H1 (cell line): ENCODE measurements at regions not wholly inside any gene's neighbourhood (a gene's known extent, or its start where the extent isn't known, plus 50 kb on each side); places are given as distances from the start of the nearest gene placed in this dataset.

ENCODE experiments used
- CTCF ChIA-PET: fragments of 300-600 bp; sonication (Branson Sonifier 250); formaldehyde crosslinking; loops from one replicate; lab custom pipeline; 2021; ENCODE audit not compliant: partially characterized antibody; lab: Charles Lee
- POLR2A ChIA-PET: fragments of 300-600 bp; sonication (Branson Sonifier 250); formaldehyde crosslinking; loops from one replicate; lab custom pipeline; 2021; ENCODE audit warnings: inconsistent platforms; ENCODE audit not compliant: partially characterized antibody; lab: Charles Lee
- DNase-seq, 2 experiments: peaks; one replicate each; pipeline versions ENCODE4 v3.0.0 to v3.0.0-alpha.2; 2010 to 2022; ENCODE audit warnings: low spot score in 2 of 2, low read depth in 1 of 2, mixed read lengths in 1 of 2
- FAIRE-seq: peaks from 2 replicates; lab custom pipeline; 2011; peaks lifted over from hg19 to GRCh38; lab: Jason Lieb, UNC
- H2AFZ ChIP-seq: 2 replicates; pipeline ENCODE4 v1.8.1; 2012; ENCODE audit warnings: low read length, inconsistent platforms
- H2AK5ac ChIP-seq: 2 replicates; pipeline ENCODE4 v1.6.1; 2013; ENCODE audit warnings: low read depth, low read length
- H2BK120ac ChIP-seq: replicated peaks from 2 replicates; pipeline ENCODE3; 2013; ENCODE audit warnings: low read depth, low read length, inconsistent platforms
- H2BK12ac ChIP-seq: 2 replicates; pipeline ENCODE4 v1.6.1; 2013; ENCODE audit warnings: low read depth, low read length
- H2BK15ac ChIP-seq: 2 replicates; pipeline ENCODE4 v1.6.1; 2013; ENCODE audit warnings: low read length
- H2BK20ac ChIP-seq: 2 replicates; pipeline ENCODE4 v1.6.1; 2013; ENCODE audit warnings: low read length
- H2BK5ac ChIP-seq: 2 replicates; pipeline ENCODE4 v1.6.1; 2013; ENCODE audit warnings: low read depth, low read length
- H3K14ac ChIP-seq: 2 replicates; pipeline ENCODE4 v1.6.1; 2013; ENCODE audit warnings: inconsistent platforms; ENCODE audit not compliant: insufficient read length
- H3K18ac ChIP-seq: 2 replicates; pipeline ENCODE4 v1.6.1; 2013; ENCODE audit warnings: low read length; ENCODE audit errors: extremely low read depth
- H3K23ac ChIP-seq: 2 replicates; pipeline ENCODE4 v1.6.1; 2013; ENCODE audit warnings: inconsistent platforms; ENCODE audit not compliant: insufficient read length
- H3K23me2 ChIP-seq: 2 replicates; pipeline ENCODE4 v1.6.1; 2013; ENCODE audit warnings: low read depth, low read length
- H3K27ac ChIP-seq: 2 replicates; pipeline ENCODE4 v1.6.1; 2011; ENCODE audit warnings: low read depth, low read length, inconsistent platforms
- H3K27me3 ChIP-seq, 4 experiments: replicated peaks in 1 of 4; 1 replicate in 1 of 4; 2 replicates in 3 of 4; pipeline versions ENCODE4 v1.6.1 to v1.8.1; 2011 to 2013; ENCODE audit warnings: low read length in 3 of 4, mild to moderate bottlenecking in 3 of 4, inconsistent platforms in 2 of 4, mixed read lengths in 2 of 4, moderate library complexity in 1 of 4; ENCODE audit not compliant: control insufficient read depth in 3 of 4, insufficient read depth in 3 of 4; ENCODE audit errors: extremely low read depth in 1 of 4
- H3K36me3 ChIP-seq, 4 experiments: 2 replicates each; pipeline versions ENCODE4 v1.6.1 to v1.8.1; 2011 to 2013; ENCODE audit warnings: mild to moderate bottlenecking in 4 of 4, low read length in 3 of 4, moderate library complexity in 2 of 4, control low read depth in 1 of 4, inconsistent platforms in 1 of 4; ENCODE audit not compliant: insufficient read depth in 4 of 4, control insufficient read depth in 2 of 4
- H3K4ac ChIP-seq: replicated peaks from 2 replicates; pipeline ENCODE3; 2013; ENCODE audit warnings: low read length, low read depth, mixed read lengths, inconsistent platforms; ENCODE audit not compliant: insufficient read length
- H3K4me1 ChIP-seq, 4 experiments: replicated peaks in 1 of 4; 1 replicate in 1 of 4; 2 replicates in 3 of 4; pipeline versions ENCODE4 v1.6.1 to v1.8.1; 2011 to 2013; ENCODE audit warnings: low read length in 3 of 4, inconsistent platforms in 2 of 4, mixed read lengths in 1 of 4; ENCODE audit not compliant: insufficient read depth in 4 of 4, control insufficient read depth in 3 of 4
- H3K4me2 ChIP-seq, 2 experiments: 2 replicates each; pipeline versions ENCODE4 v1.6.1 to v1.8.1; 2011 to 2013; ENCODE audit warnings: low read depth in 2 of 2, low read length in 2 of 2, control low read depth in 1 of 2, inconsistent platforms in 1 of 2, mild to moderate bottlenecking in 1 of 2; ENCODE audit not compliant: insufficient read depth in 1 of 2
- H3K4me3 ChIP-seq, 4 experiments: fragments of 200-600, 300-600 bp in 1 of 4; sonication (generic), shearing (Covaris generic), sonication (Bioruptor Twin) in 1 of 4; 2 replicates each; pipeline versions ENCODE4 v1.5.1 to v1.8.1; 2011 to 2016; ENCODE audit warnings: low read length in 4 of 4, low read depth in 3 of 4, control low read depth in 2 of 4, inconsistent platforms in 2 of 4, mild to moderate bottlenecking in 2 of 4, mixed read lengths in 1 of 4, moderate library complexity in 1 of 4; ENCODE audit not compliant: insufficient read depth in 2 of 4; ENCODE audit errors: extremely low read depth in 1 of 4
- H3K56ac ChIP-seq: replicated peaks from 2 replicates; pipeline ENCODE3; 2013; ENCODE audit warnings: low read depth, mild to moderate bottlenecking, mixed read lengths, low read length, inconsistent platforms; ENCODE audit not compliant: insufficient read length
- H3K79me1 ChIP-seq: 2 replicates; pipeline ENCODE4 v1.6.1; 2013; ENCODE audit warnings: low read depth, low read length, control low read depth
- H3K79me2 ChIP-seq, 2 experiments: 2 replicates each; pipeline versions ENCODE4 v1.6.1 to v1.8.1; 2012 to 2013; ENCODE audit warnings: low read length in 2 of 2, mild to moderate bottlenecking in 2 of 2, inconsistent platforms in 1 of 2; ENCODE audit not compliant: insufficient read depth in 2 of 2, control insufficient read depth in 1 of 2
- H3K9ac ChIP-seq, 4 experiments: replicated peaks in 1 of 4; 1 replicate in 1 of 4; 2 replicates in 3 of 4; pipeline versions ENCODE4 v1.6.1 to v1.8.1; 2011 to 2013; ENCODE audit warnings: low read depth in 3 of 4, low read length in 3 of 4, control low read depth in 2 of 4, mild to moderate bottlenecking in 2 of 4, moderate library complexity in 2 of 4, inconsistent platforms in 1 of 4; ENCODE audit errors: extremely low read depth in 1 of 4
- H3K9me3 ChIP-seq, 2 experiments: 2 replicates each; pipeline versions ENCODE4 v1.6.1 to v1.8.1; 2012 to 2013; ENCODE audit warnings: mild to moderate bottlenecking in 2 of 2, moderate library complexity in 2 of 2, control low read depth in 1 of 2, inconsistent platforms in 1 of 2, low read depth in 1 of 2, low read length in 1 of 2, mixed read lengths in 1 of 2; ENCODE audit not compliant: insufficient read depth in 2 of 2
- H4K20me1 ChIP-seq, 2 experiments: replicated peaks in 1 of 2; 2 replicates each; pipeline versions ENCODE3 to v1.8.1; 2011 to 2013; ENCODE audit warnings: inconsistent platforms in 2 of 2, low read length in 2 of 2, mild to moderate bottlenecking in 1 of 2; ENCODE audit not compliant: insufficient read depth in 2 of 2, control insufficient read depth in 1 of 2
- H4K5ac ChIP-seq: 2 replicates; pipeline ENCODE4 v1.6.1; 2013; ENCODE audit warnings: low read length, low read depth, mixed read lengths, inconsistent platforms; ENCODE audit not compliant: insufficient read length
- H4K8ac ChIP-seq: 2 replicates; pipeline ENCODE4 v1.8.0; 2013; ENCODE audit warnings: mild to moderate bottlenecking, moderate library complexity, low read length, inconsistent platforms; ENCODE audit not compliant: insufficient read depth; ENCODE audit errors: extremely low read depth
- H4K91ac ChIP-seq: replicated peaks from 2 replicates; pipeline ENCODE3; 2013; ENCODE audit warnings: low read length, mixed read lengths, inconsistent platforms; ENCODE audit not compliant: insufficient read length
- CTCF ChIP-seq, 3 experiments: IDR thresholded peaks; 1 replicate in 2 of 3; 2 replicates in 1 of 3; pipeline versions ENCODE4 v1.5.1 to v1.6.1; 2011; ENCODE audit warnings: low read length in 3 of 3, mild to moderate bottlenecking in 3 of 3, inconsistent platforms in 2 of 3, low read depth in 1 of 3, moderate library complexity in 1 of 3; ENCODE audit not compliant: insufficient read depth in 1 of 3; ENCODE audit errors: control extremely low read depth in 1 of 3
- RAD21 ChIP-seq, 2 experiments: IDR thresholded peaks in 1 of 2; conservative IDR thresholded peaks in 1 of 2; 2 replicates each; pipeline ENCODE4 v1.6.1; 2011; ENCODE audit warnings: low read depth in 2 of 2, low read length in 2 of 2, improper control_type of control experiment in 1 of 2, inconsistent platforms in 1 of 2, mild to moderate bottlenecking in 1 of 2, moderate library complexity in 1 of 2
- SIN3A ChIP-seq, 2 experiments: IDR thresholded peaks in 1 of 2; conservative IDR thresholded peaks in 1 of 2; 2 replicates each; pipeline ENCODE4 v1.6.1; 2011 to 2012; ENCODE audit warnings: low read length in 2 of 2, improper control_type of control experiment in 1 of 2, low read depth in 1 of 2, mild to moderate bottlenecking in 1 of 2
- TAF1 ChIP-seq: IDR thresholded peaks from 2 replicates; pipeline ENCODE4 v1.6.1; 2011; ENCODE audit warnings: mild to moderate bottlenecking, low read depth, low read length
- TEAD4 ChIP-seq: IDR thresholded peaks from 2 replicates; pipeline ENCODE4 v1.6.1; 2012; ENCODE audit warnings: low read depth, low read length, inconsistent platforms, mixed read lengths
- WGBS, 2 experiments: shearing (Covaris generic) in 1 of 2; methylation state at CpG; one replicate each; pipeline versions ENCODE4 v1.1.6 to v1.1.7; 2013 to 2015; ENCODE audit warnings: low lambda C conversion rate in 2 of 2, mixed read lengths in 2 of 2, inconsistent platforms in 1 of 2, low coverage in 1 of 2, missing lambda C conversion rate in 1 of 2; ENCODE audit not compliant: insufficient replicate concordance in 2 of 2, insufficient coverage in 1 of 2, insufficient read length in 1 of 2; ENCODE audit errors: extremely low coverage in 1 of 2, missing lambda C conversion rate in 1 of 2; 5-methylcytosine and 5-hydroxymethylcytosine counted together

- H2AFZ ChIP-seq: no peak overlapping the region
These were observed 603.3 kb downstream of the EFNA5 start for GRCh38 chr5:107067395-107067794.

More at GRCh38 chr5:107067395-107067794, 603.3 kb downstream of the EFNA5 start:
- H3K79me2 ChIP-seq: no peaks in the 10 kb centered on the region
- no peak for DNase-seq
- no peak overlapping the region for H3K4me2 ChIP-seq
- no peaks in the 10 kb centered on the region for H4K20me1 ChIP-seq
- POLR2A ChIA-PET: no interaction called here
- H2BK15ac ChIP-seq: no peak overlapping the region
- H4K8ac ChIP-seq: no peak overlapping the region
- H3K27ac ChIP-seq: no peak overlapping the region
- H3K4ac ChIP-seq: no peak overlapping the region
- CTCF ChIA-PET: no interaction called here
- no peak overlapping the region for H2AK5ac ChIP-seq
- no peak overlapping the region for H2BK12ac ChIP-seq
- H3K56ac ChIP-seq: no peak overlapping the region
- WGBS, 2 experiments: 69% methylated on average over 4 of the region's 4 CpGs; no CpG with 5 or more reads in 1 of the 2 experiments
- FAIRE-seq: peak; percentile 28
- H2BK120ac ChIP-seq: no peak overlapping the region
- H3K23ac ChIP-seq: no peak overlapping the region
- TF ChIP-seq TEAD4 (0 out of 2 replicates have a peak, but pooled peaks have one; percentile 36), SIN3A (conservative IDR thresholded peaks at IDR 0.05 in 1 of 2, IDR thresholded peaks at IDR 0.05 in 1 of 2; ENCODE audit: low read depth in 1 of 2, low read length in 2 of 2) (no peak), CTCF (IDR thresholded peaks at IDR 0.05; ENCODE audit: control extremely low read depth in 1 of 3, insufficient read depth in 1 of 3, low read depth in 1 of 3, low read length in 3 of 3) (peak; percentile 12 to 31 (median 18)), TAF1 (no peak), RAD21 (IDR thresholded peaks at IDR 0.05 in 1 of 2, conservative IDR thresholded peaks at IDR 0.05 in 1 of 2; ENCODE audit: low read depth in 2 of 2, low read length in 2 of 2) (peak; percentile 55)
- no peak overlapping the region for H3K14ac ChIP-seq
- H3K23me2 ChIP-seq: no peaks in the 10 kb centered on the region
- no peaks in the 10 kb centered on the region for H3K79me1 ChIP-seq
- no peaks in the 10 kb centered on the region for H3K27me3 ChIP-seq
- peaks cover 0 to 10% (median 3%) of the 10 kb centered on the region in 4 experiments; a peak in 1 of 7 replicates for H3K4me1 ChIP-seq
- H3K9ac ChIP-seq: no peak overlapping the region
- H4K91ac ChIP-seq: no peak overlapping the region
- peaks cover 0 to 7% of the 10 kb centered on the region in 2 experiments; a peak in 2 of 4 replicates for H3K9me3 ChIP-seq
- H4K5ac ChIP-seq: no peak overlapping the region
- no peak overlapping the region for H3K4me3 ChIP-seq
- H3K36me3 ChIP-seq: no peaks in the 10 kb centered on the region
- no peak overlapping the region for H2BK5ac ChIP-seq
- H2BK20ac ChIP-seq: no peak overlapping the region
- no peak overlapping the region for H3K18ac ChIP-seq
